ENCODE measurements at regions not wholly inside any gene's neighbourhood (a gene's known extent, or its start where the extent isn't known, plus 50 kb on each side); places are given as distances from the start of the nearest gene placed in this dataset.

GRCh38 chr4:19806865-19807264, 444.8 kb upstream of the SLIT2 start:
- Histone ChIP-seq H4K20me1 (replicated peaks; ENCODE audit: control insufficient read depth, extremely low read depth, insufficient read depth, low read length) (no peaks in the 10 kb centered on the region), H2AFZ (ENCODE audit: low read depth, low read length) (no peak overlapping the region), H3K9me3 (replicated peaks; ENCODE audit: control insufficient read depth, insufficient read depth, low read length) (no peaks in the 10 kb centered on the region), H3K79me2 (ENCODE audit: control insufficient read depth, insufficient read depth, low read length) (no peaks in the 10 kb centered on the region), H3K27ac (ENCODE audit: insufficient read depth, low read depth, low read length) (no peak overlapping the region), H3K27me3 (ENCODE audit: control insufficient read depth in 2 of 2, insufficient read depth in 2 of 2, low read length in 2 of 2) (no peaks in the 10 kb centered on the region), H3K9ac (replicated peaks; ENCODE audit: extremely low read depth, insufficient read depth, low read length) (no peak overlapping the region), H3K4me1 (ENCODE audit: control insufficient read depth, extremely low read depth, insufficient read depth, low read length) (peaks cover 2% of the 10 kb centered on the region), H3K36me3 (ENCODE audit: control insufficient read depth in 2 of 2, extremely low read depth in 1 of 2, insufficient read depth in 2 of 2, low read length in 2 of 2) (no peaks in the 10 kb centered on the region), H3K9me1 (replicated peaks; ENCODE audit: control insufficient read depth, extremely low read depth, insufficient read depth, low read length) (no peaks in the 10 kb centered on the region), H3K4me2 (ENCODE audit: insufficient read depth, low read length) (no peak overlapping the region), H3K4me3 (replicated peaks in 1 of 3; ENCODE audit: insufficient read depth in 1 of 3, low read depth in 1 of 3, low read length in 3 of 3) (no peak overlapping the region)
- CTCF ChIA-PET: interaction anchor here (1.0 kb wide), 2 partner anchors 16 to 581 kb away, joined by 3 to 4 read pairs; no protein-coding TSS in a partner anchor
- DNase-seq (ENCODE audit: low read depth, low spot score): no peak
- POLR2A ChIA-PET: no interaction called here
- FAIRE-seq: no peak
- no TSS peak for BruUV-seq (replicated peaks)
- no peak for TF ChIP-seq POLR2A (IDR thresholded peaks at IDR 0.05; ENCODE audit: low read depth, low read length)
- dilution Hi-C loops (cut with MboI; ENCODE audit: extremely low pct_ligation_motif_present, low sequenced_read_pairs): no loop called here
- intact Hi-C loops (cut with micrococcal nuclease): no loop called here

GRCh38 chr4:19803406-19803805, 448.3 kb upstream of the SLIT2 start:
- Histone ChIP-seq H3K9me3 (replicated peaks; ENCODE audit: control insufficient read depth, insufficient read depth, low read length) (no peaks in the 10 kb centered on the region), H3K4me3 (replicated peaks in 1 of 3; ENCODE audit: insufficient read depth in 1 of 3, low read depth in 1 of 3, low read length in 3 of 3) (no peak overlapping the region), H3K9ac (replicated peaks; ENCODE audit: extremely low read depth, insufficient read depth, low read length) (no peak overlapping the region), H3K4me2 (ENCODE audit: insufficient read depth, low read length) (no peak overlapping the region), H4K20me1 (replicated peaks; ENCODE audit: control insufficient read depth, extremely low read depth, insufficient read depth, low read length) (no peaks in the 10 kb centered on the region), H3K27ac (ENCODE audit: insufficient read depth, low read depth, low read length) (no peak overlapping the region), H3K79me2 (ENCODE audit: control insufficient read depth, insufficient read depth, low read length) (no peaks in the 10 kb centered on the region), H2AFZ (ENCODE audit: low read depth, low read length) (no peak overlapping the region), H3K27me3 (ENCODE audit: control insufficient read depth in 2 of 2, insufficient read depth in 2 of 2, low read length in 2 of 2) (no peaks in the 10 kb centered on the region), H3K4me1 (ENCODE audit: control insufficient read depth, extremely low read depth, insufficient read depth, low read length) (no peaks in the 10 kb centered on the region), H3K9me1 (replicated peaks; ENCODE audit: control insufficient read depth, extremely low read depth, insufficient read depth, low read length) (no peaks in the 10 kb centered on the region), H3K36me3 (ENCODE audit: control insufficient read depth in 2 of 2, extremely low read depth in 1 of 2, insufficient read depth in 2 of 2, low read length in 2 of 2) (no peaks in the 10 kb centered on the region)
- no peak for FAIRE-seq
- peak; percentile 9 for DNase-seq (ENCODE audit: low read depth, low spot score)
- TF ChIP-seq GATA2 (IDR thresholded peaks at IDR 0.05; ENCODE audit: insufficient read depth, insufficient read length, low read depth, low read length) (no peak), POLR2A (IDR thresholded peaks at IDR 0.05; ENCODE audit: low read depth, low read length) (no peak), EZH2 (IDR thresholded peaks at IDR 0.05; ENCODE audit: borderline replicate concordance, low read depth, low read length, severe bottlenecking) (no peak), POLR2AphosphoS5 (IDR thresholded peaks at IDR 0.05; ENCODE audit: insufficient read depth, low read depth, low read length) (no peak), MYC (IDR thresholded peaks at IDR 0.05; ENCODE audit: low read depth, low read length) (no peak), FOS (IDR thresholded peaks at IDR 0.05; ENCODE audit: borderline replicate concordance, insufficient read depth, low read length) (no peak), JUN (IDR thresholded peaks at IDR 0.05; ENCODE audit: borderline replicate concordance, insufficient read depth, insufficient read length, low read depth) (no peak)
- TF ChIP-seq, protein P1, sequence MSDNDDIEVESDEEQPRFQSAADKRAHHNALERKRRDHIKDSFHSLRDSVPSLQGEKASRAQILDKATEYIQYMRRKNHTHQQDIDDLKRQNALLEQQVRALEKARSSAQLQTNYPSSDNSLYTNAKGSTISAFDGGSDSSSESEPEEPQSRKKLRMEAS (IDR thresholded peaks at IDR 0.05; ENCODE audit: insufficient read depth, insufficient read length): no peak
- TF ChIP-seq, protein P2, sequence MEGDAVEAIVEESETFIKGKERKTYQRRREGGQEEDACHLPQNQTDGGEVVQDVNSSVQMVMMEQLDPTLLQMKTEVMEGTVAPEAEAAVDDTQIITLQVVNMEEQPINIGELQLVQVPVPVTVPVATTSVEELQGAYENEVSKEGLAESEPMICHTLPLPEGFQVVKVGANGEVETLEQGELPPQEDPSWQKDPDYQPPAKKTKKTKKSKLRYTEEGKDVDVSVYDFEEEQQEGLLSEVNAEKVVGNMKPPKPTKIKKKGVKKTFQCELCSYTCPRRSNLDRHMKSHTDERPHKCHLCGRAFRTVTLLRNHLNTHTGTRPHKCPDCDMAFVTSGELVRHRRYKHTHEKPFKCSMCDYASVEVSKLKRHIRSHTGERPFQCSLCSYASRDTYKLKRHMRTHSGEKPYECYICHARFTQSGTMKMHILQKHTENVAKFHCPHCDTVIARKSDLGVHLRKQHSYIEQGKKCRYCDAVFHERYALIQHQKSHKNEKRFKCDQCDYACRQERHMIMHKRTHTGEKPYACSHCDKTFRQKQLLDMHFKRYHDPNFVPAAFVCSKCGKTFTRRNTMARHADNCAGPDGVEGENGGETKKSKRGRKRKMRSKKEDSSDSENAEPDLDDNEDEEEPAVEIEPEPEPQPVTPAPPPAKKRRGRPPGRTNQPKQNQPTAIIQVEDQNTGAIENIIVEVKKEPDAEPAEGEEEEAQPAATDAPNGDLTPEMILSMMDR (IDR thresholded peaks at IDR 0.05; ENCODE audit: extremely low read depth in 1 of 2, insufficient read depth in 1 of 2, low read depth in 1 of 2, low read length in 2 of 2): no peak
- dilution Hi-C loops (cut with MboI; ENCODE audit: extremely low pct_ligation_motif_present, low sequenced_read_pairs) (no loop called here), intact Hi-C loops (cut with micrococcal nuclease) (no loop called here)
- no TSS peak for BruUV-seq (replicated peaks)
- CTCF ChIA-PET: interaction anchor here (1.5 kb wide), 1 partner anchor 445 kb away, joined by 3 read pairs; no protein-coding TSS in a partner anchor
- POLR2A ChIA-PET: no interaction called here

Data from endothelial cell of umbilical vein (primary cell).